Keratinocyte (primary cell): ENCODE measurements at regions not wholly inside any gene's neighbourhood (a gene's known extent, or its start where the extent isn't known, plus 50 kb on each side); places are given as distances from the start of the nearest gene placed in this dataset.
"Not testable (repeated sequence)": the region's sequence is repeated elsewhere in the genome, so short reads cannot be mapped to it uniquely, and the experiment has no call there.

Source experiments
- DNase-seq: peaks from one replicate; pipeline ENCODE4 v3.0.0-alpha.2; 2011; ENCODE audit warnings: low read depth, missing footprints, low spot score
- FAIRE-seq: peaks from 2 replicates; lab custom pipeline; 2011; peaks lifted over from hg19 to GRCh38; lab: Jason Lieb, UNC
- H2AFZ ChIP-seq: 2 replicates; pipeline ENCODE4 v1.6.0; 2012; ENCODE audit warnings: low read length, control low read depth, inconsistent platforms; ENCODE audit not compliant: control insufficient read depth
- H3K27ac ChIP-seq: 2 replicates; pipeline ENCODE4 v1.5.1; 2011; ENCODE audit warnings: low read length; ENCODE audit not compliant: control insufficient read depth, insufficient read depth
- H3K27me3 ChIP-seq: 3 replicates; pipeline ENCODE4 v1.6.0; 2011; ENCODE audit warnings: low read length; ENCODE audit not compliant: control insufficient read depth, insufficient read depth; ENCODE audit errors: extremely low read depth
- H3K36me3 ChIP-seq, 2 experiments: 2 replicates in 1 of 2; 3 replicates in 1 of 2; pipeline ENCODE4 v1.5.1; 2011; ENCODE audit warnings: low read length in 2 of 2, mild to moderate bottlenecking in 1 of 2; ENCODE audit not compliant: control insufficient read depth in 2 of 2, insufficient read depth in 2 of 2; ENCODE audit errors: extremely low read depth in 1 of 2
- H3K4me1 ChIP-seq: 3 replicates; pipeline ENCODE4 v1.5.1; 2011; ENCODE audit warnings: low read length; ENCODE audit not compliant: control insufficient read depth, insufficient read depth; ENCODE audit errors: extremely low read depth
- H3K4me2 ChIP-seq: 3 replicates; pipeline ENCODE4 v1.6.0; 2011; ENCODE audit warnings: low read depth, low read length; ENCODE audit not compliant: control insufficient read depth, insufficient read depth; ENCODE audit errors: extremely low read depth
- H3K4me3 ChIP-seq, 3 experiments: fragments of 200-600 bp in 1 of 3; sonication (generic) in 1 of 3; 2 replicates in 2 of 3; 3 replicates in 1 of 3; pipeline ENCODE4 v1.5.1; 2011 to 2016; ENCODE audit warnings: low read length in 3 of 3, mild to moderate bottlenecking in 3 of 3, control low read depth in 2 of 3, inconsistent platforms in 1 of 3, low read depth in 1 of 3, mixed read lengths in 1 of 3, mixed run types in 1 of 3, moderate library complexity in 1 of 3; ENCODE audit not compliant: control insufficient read depth in 2 of 3, insufficient read depth in 2 of 3; ENCODE audit errors: extremely low read depth in 1 of 3
- H3K79me2 ChIP-seq: 2 replicates; pipeline ENCODE4 v1.6.0; 2012; ENCODE audit warnings: low read length; ENCODE audit not compliant: control insufficient read depth, insufficient read depth
- H3K9ac ChIP-seq: 3 replicates; pipeline ENCODE4 v1.6.0; 2011; ENCODE audit warnings: low read length; ENCODE audit not compliant: control insufficient read depth, insufficient read depth; ENCODE audit errors: extremely low read depth
- H3K9me1 ChIP-seq: 3 replicates; pipeline ENCODE4 v1.6.0; 2011; ENCODE audit warnings: low read length; ENCODE audit not compliant: control insufficient read depth, insufficient read depth; ENCODE audit errors: extremely low read depth
- H3K9me3 ChIP-seq: 2 replicates; pipeline ENCODE4 v1.5.1; 2012; ENCODE audit warnings: low read depth, low read length; ENCODE audit not compliant: control insufficient read depth
- H4K20me1 ChIP-seq: 3 replicates; pipeline ENCODE4 v1.6.0; 2011; ENCODE audit warnings: low read length; ENCODE audit not compliant: control insufficient read depth, insufficient read depth; ENCODE audit errors: extremely low read depth
- CTCF ChIP-seq, 3 experiments: IDR thresholded peaks in 1 of 3; conservative IDR thresholded peaks in 1 of 3; optimal IDR thresholded peaks in 1 of 3; 2 replicates in 2 of 3; 3 replicates in 1 of 3; pipeline versions ENCODE3 to v1.5.1; 2011; ENCODE audit warnings: low read length in 3 of 3, mild to moderate bottlenecking in 3 of 3, moderate library complexity in 2 of 3, control low read depth in 1 of 3, inconsistent platforms in 1 of 3; ENCODE audit not compliant: insufficient read depth in 2 of 3; ENCODE audit errors: extremely low read depth in 1 of 3
- EZH2 ChIP-seq: IDR thresholded peaks from one replicate; pipeline ENCODE4 v1.6.1; 2012; ENCODE audit warnings: inconsistent platforms, mild to moderate bottlenecking, low read length, moderate library complexity
- dilution Hi-C: fragments of 300-500 bp; cut with MboI; formaldehyde crosslinking; loops from one replicate; pipeline ENCODE4 v1.7.0; 2020; ENCODE audit warnings: low sequenced_read_pairs; ENCODE audit not compliant: extremely low pct_ligation_motif_present

GRCh38 chr6:86609549-86610388 is 327.6 kb upstream of the HTR1E start:
- no peaks in the 10 kb centered on the region for H3K9me1 ChIP-seq
- H3K4me1 ChIP-seq, result no peaks in the 10 kb centered on the region
- no peak overlapping the region for H3K4me2 ChIP-seq
- no peaks in the 10 kb centered on the region for H3K27me3 ChIP-seq
- no peak overlapping the region for H3K9ac ChIP-seq
- H3K9me3 ChIP-seq, result no peaks in the 10 kb centered on the region
- FAIRE-seq (no peak), DNase-seq (no peak)
- dilution Hi-C loops, result no loop called here
- no peaks in the 10 kb centered on the region for H4K20me1 ChIP-seq
- no peak overlapping the region for H3K4me3 ChIP-seq
- no peak overlapping the region for H2AFZ ChIP-seq
- no peaks in the 10 kb centered on the region for H3K36me3 ChIP-seq
- TF ChIP-seq EZH2, result no peak
- no peak for TF ChIP-seq CTCF (optimal IDR thresholded peaks at IDR 0.05 in 1 of 3, IDR thresholded peaks at IDR 0.05 in 1 of 3, conservative IDR thresholded peaks at IDR 0.05 in 1 of 3; ENCODE audit: extremely low read depth in 1 of 3, insufficient read depth in 2 of 3, low read length in 3 of 3)
- H3K27ac ChIP-seq, result no peak overlapping the region
- no peaks in the 10 kb centered on the region for H3K79me2 ChIP-seq

GRCh38 chr6:86603364-86603763 is 334.0 kb upstream of the HTR1E start:
- dilution Hi-C loops, result not testable (repeated sequence)

GRCh38 chr6:86602093-86602492 is 335.2 kb upstream of the HTR1E start:
- DNase-seq, H3K27me3 ChIP-seq, H4K20me1 ChIP-seq, H3K9ac ChIP-seq, H3K79me2 ChIP-seq, FAIRE-seq, H3K27ac ChIP-seq, H3K9me3 ChIP-seq, H2AFZ ChIP-seq, H3K4me2 ChIP-seq, H3K9me1 ChIP-seq, H3K4me1 ChIP-seq, dilution Hi-C loops, H3K4me3 ChIP-seq, H3K36me3 ChIP-seq: not testable (repeated sequence)

More at GRCh38 chr6:86603364-86603763, 334.0 kb upstream of the HTR1E start:
- H3K4me3 ChIP-seq, H3K27me3 ChIP-seq, H4K20me1 ChIP-seq, H3K9me1 ChIP-seq, H3K27ac ChIP-seq, H3K9ac ChIP-seq, H3K4me1 ChIP-seq, DNase-seq, H3K79me2 ChIP-seq, H3K36me3 ChIP-seq, H3K4me2 ChIP-seq, FAIRE-seq, H2AFZ ChIP-seq, H3K9me3 ChIP-seq: not testable (repeated sequence)

GRCh38 chr6:86598969-86599368 is 338.4 kb upstream of the HTR1E start:
- H4K20me1 ChIP-seq, H3K27ac ChIP-seq, H3K9me1 ChIP-seq, H3K9ac ChIP-seq, H3K79me2 ChIP-seq, H3K27me3 ChIP-seq, H2AFZ ChIP-seq, H3K9me3 ChIP-seq, FAIRE-seq, H3K4me3 ChIP-seq, DNase-seq, H3K36me3 ChIP-seq, H3K4me1 ChIP-seq, dilution Hi-C loops, H3K4me2 ChIP-seq: not testable (repeated sequence)
